ENCODE measurements at regions not wholly inside any gene's neighbourhood (a gene's known extent, or its start where the extent isn't known, plus 50 kb on each side); places are given as distances from the start of the nearest gene placed in this dataset.
"Not testable (repeated sequence)": the region's sequence is repeated elsewhere in the genome, so short reads cannot be mapped to it uniquely, and the experiment has no call there.

- DNase-seq (ENCODE audit: low read depth): no peak
These were observed 175.1 kb upstream of the SLC38A2 start for GRCh38 chr12:46547421-46548354.

DNA sequence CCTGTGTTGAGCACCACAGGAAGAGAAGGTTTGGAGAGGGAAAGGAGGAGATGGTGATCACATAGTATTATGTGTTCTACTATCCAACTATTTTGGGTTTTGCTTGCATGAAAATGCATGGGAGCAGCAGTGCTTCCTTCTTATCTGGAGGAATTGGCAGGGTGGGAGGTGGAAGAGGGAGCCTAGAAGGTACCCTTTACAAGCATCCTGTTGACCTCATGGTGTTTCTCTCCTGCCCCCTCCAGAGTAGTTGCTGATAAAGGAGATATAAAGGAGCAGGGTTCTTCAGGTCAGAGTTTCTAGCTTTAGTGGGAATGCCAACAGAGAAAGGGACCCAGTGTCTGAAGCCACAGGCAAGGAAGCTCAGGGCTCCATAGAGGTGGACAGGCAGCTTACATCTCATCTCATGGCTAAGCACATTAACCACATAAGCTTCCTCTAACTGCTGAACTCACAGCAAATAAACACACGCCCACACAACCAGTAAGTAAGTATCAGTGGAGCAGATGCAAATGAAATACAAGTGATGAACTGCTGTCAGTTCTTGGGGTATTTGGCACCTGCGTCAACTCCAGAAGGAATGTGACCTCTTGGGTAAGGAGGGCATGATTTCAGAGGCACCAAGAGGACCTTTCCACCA lies 174.2 kb upstream of the SLC38A2 start:
- no peak for DNase-seq (ENCODE audit: low read depth)

DNA sequence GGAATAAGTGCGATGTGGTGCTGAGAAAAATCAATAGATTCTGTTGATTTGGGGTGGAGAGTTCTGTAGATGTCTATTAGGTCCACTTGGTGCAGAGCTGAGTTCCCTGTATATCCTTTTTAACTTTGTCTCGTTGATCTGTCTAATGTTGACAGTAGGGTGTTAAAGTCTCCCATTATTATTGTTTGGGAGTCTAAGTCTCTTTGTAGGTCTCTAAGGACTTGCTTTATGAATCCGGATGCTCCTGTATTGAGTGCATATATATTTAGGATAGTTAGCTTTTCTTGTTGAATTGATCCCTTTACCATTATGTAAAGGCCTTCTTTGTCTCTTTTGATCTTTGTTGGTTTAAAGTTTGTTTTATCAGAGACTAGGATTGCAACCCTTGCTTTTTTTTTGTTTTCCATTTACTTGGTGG lies 170.8 kb upstream of the SLC38A2 start:
- DNase-seq (ENCODE audit: low read depth): not testable (repeated sequence)

DNA sequence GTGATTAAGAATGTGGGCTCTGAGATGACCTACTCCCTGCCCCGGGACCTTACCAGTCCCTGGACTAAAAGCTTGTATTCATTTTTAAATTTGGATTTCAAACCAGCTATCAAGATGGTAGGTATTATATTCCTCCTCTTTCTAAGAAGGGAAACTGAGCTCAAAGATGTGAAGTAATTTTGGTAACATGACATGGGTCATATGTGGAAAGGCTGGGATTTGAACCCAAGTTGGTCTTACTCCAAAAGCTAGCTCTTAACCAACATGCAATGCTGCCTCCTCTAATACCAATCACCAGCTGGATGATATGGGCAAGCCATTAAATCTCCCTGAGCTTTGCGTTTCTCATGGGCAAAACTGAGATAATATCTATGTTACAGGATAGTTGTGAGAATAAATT lies 166.4 kb upstream of the SLC38A2 start:
- DNase-seq (ENCODE audit: low read depth): no peak

- no peak for DNase-seq (ENCODE audit: low read depth)
These were observed 164.9 kb upstream of the SLC38A2 start for GRCh38 chr12:46537387-46537955.

DNA sequence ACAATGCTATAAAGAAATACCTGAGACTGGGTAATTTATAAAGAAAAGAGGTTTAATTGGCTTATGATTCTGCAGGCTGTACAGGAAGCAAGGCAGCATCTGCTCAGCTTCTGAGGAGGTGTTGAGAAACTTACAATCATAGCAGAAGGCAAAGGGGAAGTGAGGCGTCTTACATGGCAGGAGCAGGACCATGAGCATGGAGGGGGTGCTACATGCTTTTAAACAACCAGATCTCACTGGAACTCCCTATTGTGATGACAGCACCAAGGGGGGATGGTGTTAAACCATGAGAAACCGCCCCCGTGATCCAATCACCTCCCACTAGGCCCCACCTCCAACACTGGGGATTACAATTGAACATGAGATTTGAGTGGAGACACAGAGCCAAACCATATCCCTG lies 163.7 kb upstream of the SLC38A2 start:
- not testable (repeated sequence) for DNase-seq (ENCODE audit: low read depth)

DNA sequence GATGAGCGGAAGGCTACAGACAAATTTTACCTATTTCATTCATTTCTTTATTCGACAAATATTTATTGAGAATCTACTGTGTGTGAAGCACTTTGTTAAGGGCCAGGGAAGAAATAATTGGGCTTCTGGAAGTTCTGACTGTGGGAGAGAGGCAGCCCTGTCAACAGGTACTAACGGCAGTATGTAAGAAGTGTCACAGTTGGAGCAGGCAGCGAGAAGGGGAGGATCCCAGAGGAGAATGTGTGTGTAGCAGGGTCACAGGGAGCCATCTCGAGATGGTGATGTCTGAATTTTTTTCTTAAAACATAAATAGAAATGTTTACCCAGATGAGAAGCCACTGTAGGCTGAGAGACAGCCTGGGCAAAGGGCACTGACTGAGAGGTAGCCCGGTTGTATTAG lies 163.3 kb upstream of the SLC38A2 start:
- DNase-seq (ENCODE audit: low read depth): no peak

DNA sequence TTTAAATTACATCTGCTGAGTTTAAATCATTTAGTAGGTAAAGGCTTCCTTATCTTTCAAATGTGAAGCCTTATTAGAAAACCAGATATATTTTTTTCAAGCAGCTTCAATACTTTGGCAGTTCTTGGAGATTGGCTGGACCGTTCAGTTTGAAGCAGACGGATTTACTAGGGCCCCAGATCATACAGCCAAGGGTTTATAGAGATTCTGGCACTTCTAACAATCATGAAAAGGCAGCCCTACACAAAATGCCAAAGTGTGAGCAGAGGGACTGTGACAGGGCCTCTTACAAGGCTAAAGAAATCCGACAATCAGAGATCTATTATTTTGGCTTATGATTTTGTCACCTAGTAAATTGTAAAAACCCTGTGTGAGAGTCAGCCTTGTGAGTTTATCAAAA lies 162.8 kb upstream of the SLC38A2 start:
- no peak for DNase-seq (ENCODE audit: low read depth)

GRCh38 chr12:46534327-46534840 lies 161.8 kb upstream of the SLC38A2 start:
- no peak for DNase-seq (ENCODE audit: low read depth)

DNA sequence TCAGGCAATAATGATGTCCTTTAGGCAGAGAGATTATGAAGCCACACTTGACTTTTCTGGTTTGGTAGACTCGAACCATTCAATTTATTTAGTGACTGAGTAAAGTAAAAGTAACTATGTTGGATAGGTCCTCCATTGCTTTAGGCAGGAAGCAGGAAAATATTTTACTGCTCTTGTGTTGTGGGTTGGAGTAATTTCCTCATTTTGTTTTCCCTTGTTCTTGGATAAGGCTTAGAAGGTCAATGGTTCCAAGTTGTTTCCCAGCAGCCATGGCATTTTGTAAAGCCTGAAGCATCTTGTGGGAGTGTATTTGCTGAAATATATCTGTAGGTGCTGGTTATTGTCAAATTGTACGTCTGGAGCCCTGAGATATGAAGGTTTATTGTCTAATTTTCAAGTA lies 161.2 kb upstream of the SLC38A2 start:
- DNase-seq (ENCODE audit: low read depth): no peak

GRCh38 chr12:46531804-46532203 lies 159.2 kb upstream of the SLC38A2 start:
- DNase-seq (ENCODE audit: low read depth): no peak

DNA sequence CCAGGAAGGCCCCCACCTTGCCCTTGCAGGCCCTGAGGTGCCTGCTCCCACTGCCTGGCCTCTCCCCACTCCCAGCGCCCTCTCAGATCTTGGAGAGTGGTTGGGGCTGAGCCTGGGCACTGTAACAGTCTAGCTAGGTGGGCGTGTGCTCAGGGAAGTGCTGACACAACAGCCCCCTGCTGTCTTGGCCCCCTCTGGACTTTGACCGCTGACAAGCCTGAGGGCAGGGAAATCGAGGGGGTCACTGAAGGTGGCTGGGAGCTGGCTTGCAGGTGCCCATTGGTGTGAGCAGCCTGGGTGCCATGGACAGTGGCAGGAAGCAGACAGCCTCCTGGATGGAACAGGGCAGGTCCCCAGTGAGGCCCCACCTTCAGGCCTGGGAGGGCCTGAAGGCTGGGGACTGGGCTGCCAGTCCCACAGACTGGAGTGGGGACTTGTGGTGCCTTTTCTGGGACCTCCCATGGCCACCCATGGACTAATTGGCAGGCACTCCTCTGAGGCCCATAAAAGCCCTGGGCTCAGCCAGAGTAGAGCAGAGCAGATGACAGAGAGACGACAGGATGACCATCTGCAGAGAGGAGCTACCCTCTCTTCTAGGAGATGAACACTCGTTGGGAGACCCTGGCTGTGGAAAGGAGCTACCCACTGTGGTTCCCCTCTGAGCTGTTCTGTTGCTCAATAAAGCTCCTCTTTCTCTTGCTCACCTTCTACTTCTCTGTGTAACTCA lies 158.6 kb upstream of the SLC38A2 start:
- no peak for DNase-seq (ENCODE audit: low read depth)

GRCh38 chr12:46530373-46531056 lies 157.9 kb upstream of the SLC38A2 start:
- no peak for DNase-seq (ENCODE audit: low read depth)

DNA sequence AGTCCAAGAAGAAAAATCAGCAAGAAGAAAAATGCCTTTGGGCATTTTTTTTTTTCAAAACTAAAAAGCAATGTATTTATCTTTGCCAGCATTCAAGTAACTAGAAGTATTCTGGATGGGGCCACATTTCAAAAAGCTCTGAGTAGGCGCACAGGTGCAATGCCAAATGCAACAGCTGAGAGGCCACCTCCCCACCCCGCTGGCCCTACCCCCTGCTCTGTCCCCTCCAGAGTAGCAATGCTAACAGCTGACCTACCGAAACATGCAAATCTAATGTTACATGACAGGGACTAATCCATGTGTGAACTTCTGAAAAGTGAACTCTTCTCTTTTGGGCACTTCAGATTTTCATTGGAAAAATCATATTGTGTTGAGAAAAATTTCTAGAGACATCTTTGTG lies 153.7 kb upstream of the SLC38A2 start:
- DNase-seq (ENCODE audit: low read depth): no peak

- no peak for DNase-seq (ENCODE audit: low read depth)
These were observed 152.2 kb upstream of the SLC38A2 start for GRCh38 chr12:46524778-46525177.

GRCh38 chr12:46523863-46524770 lies 151.5 kb upstream of the SLC38A2 start:
- DNase-seq (ENCODE audit: low read depth): peak; percentile 92

- no peak for DNase-seq (ENCODE audit: low read depth)
These were observed 150.9 kb upstream of the SLC38A2 start for GRCh38 chr12:46523446-46523845.

GRCh38 chr12:46522071-46522470 lies 149.5 kb upstream of the SLC38A2 start:
- DNase-seq (ENCODE audit: low read depth): no peak

DNA sequence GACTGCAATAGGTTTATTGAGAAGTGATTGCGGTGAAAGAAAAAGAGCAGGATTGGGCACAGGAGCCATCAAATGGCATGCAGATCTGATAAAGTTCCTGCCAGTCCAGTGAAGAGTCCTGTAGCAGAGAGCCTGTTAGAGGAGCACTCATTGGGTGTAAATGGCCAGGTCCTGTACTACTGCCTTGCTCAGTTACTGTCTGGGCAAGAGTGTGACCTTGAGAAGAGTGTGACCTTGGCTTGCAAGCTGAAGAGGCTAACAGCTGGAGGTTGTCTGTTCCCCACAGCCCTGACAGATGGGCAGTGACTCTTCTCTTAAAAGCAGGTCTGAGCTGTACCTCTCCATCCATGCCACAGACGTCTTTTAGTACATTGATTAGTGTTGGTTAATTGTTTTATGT lies 148.6 kb upstream of the SLC38A2 start:
- no peak for DNase-seq (ENCODE audit: low read depth)

GRCh38 chr12:46519407-46519806 lies 146.8 kb upstream of the SLC38A2 start:
- no peak for DNase-seq (ENCODE audit: low read depth)

DNA sequence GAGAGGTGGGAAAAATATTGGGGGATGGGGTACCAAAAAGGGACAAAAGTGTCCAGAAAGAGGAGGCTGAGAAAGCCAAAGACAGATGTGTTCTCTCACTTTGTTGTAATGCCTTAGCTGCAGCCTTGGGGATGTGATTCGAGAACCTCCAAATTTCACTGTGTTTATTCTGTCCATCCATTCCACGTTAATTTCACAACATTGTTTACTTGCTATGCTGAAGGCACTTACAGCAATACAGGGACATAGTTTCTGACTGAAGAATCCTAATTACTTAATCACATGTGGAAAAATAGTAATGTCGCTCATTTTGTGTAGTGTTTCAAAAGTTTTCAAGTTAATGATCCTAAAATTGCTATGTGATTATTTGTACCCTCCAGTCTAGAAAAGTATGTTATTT lies 146.2 kb upstream of the SLC38A2 start:
- no peak for DNase-seq (ENCODE audit: low read depth)

All from HS-5 (cell line).